ENCODE measurements at regions not wholly inside any gene's neighbourhood (a gene's known extent, or its start where the extent isn't known, plus 50 kb on each side); places are given as distances from the start of the nearest gene placed in this dataset.

- no peak for DNase-seq
- no peak overlapping the region for H3K4me3 ChIP-seq
- H3K27me3 ChIP-seq: no peaks in the 10 kb centered on the region
- no peaks in the 10 kb centered on the region for H3K36me3 ChIP-seq
- H3K4me1 ChIP-seq: peaks cover 0 to 29% (median 0%) of the 10 kb centered on the region in 4 donors
- H3K9me3 ChIP-seq: no peaks in the 10 kb centered on the region
- H3K27ac ChIP-seq: no peak overlapping the region
- intact Hi-C loops (cut with DNase I; ENCODE audit: low total_unique reads): no loop called here
- no peak for TF ChIP-seq CTCF (IDR thresholded peaks at IDR 0.05)
Measured at GRCh38 chr3:30263238-30263924, 343.0 kb upstream of the TGFBR2 start.

GRCh38 chr3:30263925-30264313 is 342.5 kb upstream of the TGFBR2 start:
- Histone ChIP-seq H3K4me3 (no peak overlapping the region), H3K27ac (no peak overlapping the region), H3K36me3 (no peaks in the 10 kb centered on the region), H3K9me3 (no peaks in the 10 kb centered on the region), H3K27me3 (no peaks in the 10 kb centered on the region), H3K4me1 (peaks cover 0 to 29% (median 0%) of the 10 kb centered on the region in 4 donors)
- DNase-seq: no peak
- intact Hi-C loops (cut with DNase I; ENCODE audit: low total_unique reads): no loop called here
- TF ChIP-seq CTCF (IDR thresholded peaks at IDR 0.05): no peak

- H3K27ac ChIP-seq: no peak overlapping the region
- intact Hi-C loops (cut with DNase I; ENCODE audit: low total_unique reads): no loop called here
- TF ChIP-seq CTCF (IDR thresholded peaks at IDR 0.05): no peak
Measured at GRCh38 chr3:30266524-30266923, 339.9 kb upstream of the TGFBR2 start.

GRCh38 chr3:30268288-30268687 is 338.1 kb upstream of the TGFBR2 start:
- DNase-seq: no peak
- no peak for TF ChIP-seq CTCF (IDR thresholded peaks at IDR 0.05)
- H3K9me3 ChIP-seq: no peaks in the 10 kb centered on the region
- no peak overlapping the region for H3K27ac ChIP-seq
- no peak overlapping the region for H3K4me3 ChIP-seq
- no peaks in the 10 kb centered on the region for H3K36me3 ChIP-seq
- peaks cover 0 to 14% (median 0%) of the 10 kb centered on the region in 4 donors for H3K4me1 ChIP-seq
- intact Hi-C loops (cut with DNase I; ENCODE audit: low total_unique reads): no loop called here
- H3K27me3 ChIP-seq: no peaks in the 10 kb centered on the region

More at GRCh38 chr3:30266524-30266923, 339.9 kb upstream of the TGFBR2 start:
- H3K27me3 ChIP-seq: no peaks in the 10 kb centered on the region
- H3K4me3 ChIP-seq: no peak overlapping the region
- peaks cover 0 to 30% (median 0%) of the 10 kb centered on the region in 4 donors for H3K4me1 ChIP-seq
- no peak for DNase-seq
- no peaks in the 10 kb centered on the region for H3K36me3 ChIP-seq
- H3K9me3 ChIP-seq: no peaks in the 10 kb centered on the region

GRCh38 chr3:30269751-30270445 is 336.5 kb upstream of the TGFBR2 start:
- no peak for TF ChIP-seq CTCF (IDR thresholded peaks at IDR 0.05)
- Histone ChIP-seq H3K9me3 (no peaks in the 10 kb centered on the region), H3K27me3 (no peaks in the 10 kb centered on the region), H3K36me3 (no peaks in the 10 kb centered on the region), H3K4me1 (peaks cover 0 to 9% (median 0%) of the 10 kb centered on the region in 4 donors), H3K27ac (no peak overlapping the region), H3K4me3 (no peak overlapping the region)
- DNase-seq: no peak
- intact Hi-C loops (cut with DNase I; ENCODE audit: low total_unique reads): no loop called here

All from tibial artery (tissue), 4 donors.